Endothelial cell (in vitro differentiated cells): ENCODE measurements at regions not wholly inside any gene's neighbourhood (a gene's known extent, or its start where the extent isn't known, plus 50 kb on each side); places are given as distances from the start of the nearest gene placed in this dataset.

Experiments
- DNase-seq: peaks from one replicate; pipeline ENCODE4 v3.0.0; 2021; ENCODE audit warnings: low spot score
- H3K27ac Mint-ChIP-seq: one replicate; pipeline ENCODE4 v1.8.0; 2021; ENCODE audit warnings: mixed read lengths, inconsistent platforms; ENCODE audit not compliant: unreplicated experiment
- H3K27me3 Mint-ChIP-seq: one replicate; pipeline ENCODE4 v1.8.0; 2021; ENCODE audit warnings: mild to moderate bottlenecking, moderate library complexity, mixed read lengths, inconsistent platforms; ENCODE audit not compliant: unreplicated experiment
- H3K36me3 Mint-ChIP-seq: one replicate; pipeline ENCODE4 v1.8.0; 2021; ENCODE audit warnings: mild to moderate bottlenecking, low read depth, mixed read lengths, inconsistent platforms; ENCODE audit not compliant: unreplicated experiment
- H3K4me1 Mint-ChIP-seq: one replicate; pipeline ENCODE4 v1.8.0; 2021; ENCODE audit warnings: mild to moderate bottlenecking, mixed read lengths, inconsistent platforms; ENCODE audit not compliant: unreplicated experiment
- H3K4me3 Mint-ChIP-seq: one replicate; pipeline ENCODE4 v1.8.0; 2021; ENCODE audit warnings: mild to moderate bottlenecking, mixed read lengths, inconsistent platforms; ENCODE audit not compliant: unreplicated experiment
- H3K9me3 Mint-ChIP-seq: one replicate; pipeline ENCODE4 v1.8.0; 2021; ENCODE audit warnings: mixed read lengths, inconsistent platforms; ENCODE audit not compliant: unreplicated experiment
- CTCF ChIP-seq: fragments of 200-600 bp; sonication (generic); IDR thresholded peaks from one replicate; pipeline ENCODE4 v1.5.0; 2021; ENCODE audit warnings: antibody characterized with exemption; ENCODE audit not compliant: unreplicated experiment

GRCh38 chr6:19261642-19262041 lies 575.5 kb upstream of the ID4 start:
- Mint-ChIP-seq H3K4me3 (no peak overlapping the region), H3K27me3 (no peaks in the 10 kb centered on the region), H3K36me3 (no peaks in the 10 kb centered on the region), H3K9me3 (no peaks in the 10 kb centered on the region), H3K4me1 (no peaks in the 10 kb centered on the region), H3K27ac (no peak overlapping the region)
- DNase-seq, result no peak
- TF ChIP-seq CTCF, result no peak

GRCh38 chr6:19268117-19268516 lies 569.1 kb upstream of the ID4 start:
- Mint-ChIP-seq H3K36me3 (no peaks in the 10 kb centered on the region), H3K4me1 (no peaks in the 10 kb centered on the region), H3K27me3 (peaks cover under 1% of the 10 kb centered on the region), H3K4me3 (no peak overlapping the region), H3K27ac (no peak overlapping the region), H3K9me3 (no peaks in the 10 kb centered on the region)
- no peak for TF ChIP-seq CTCF
- no peak for DNase-seq

- no peaks in the 10 kb centered on the region for H3K4me1 Mint-ChIP-seq
- H3K27ac Mint-ChIP-seq, result no peak overlapping the region
- H3K27me3 Mint-ChIP-seq, result peaks cover 1% of the 10 kb centered on the region
- no peak for DNase-seq
- no peaks in the 10 kb centered on the region for H3K9me3 Mint-ChIP-seq
- no peaks in the 10 kb centered on the region for H3K36me3 Mint-ChIP-seq
- TF ChIP-seq CTCF, result no peak
- no peak overlapping the region for H3K4me3 Mint-ChIP-seq
Observed at GRCh38 chr6:19268718-19269117, 568.5 kb upstream of the ID4 start.

GRCh38 chr6:19269341-19269898 lies 567.8 kb upstream of the ID4 start:
- no peak overlapping the region for H3K4me3 Mint-ChIP-seq
- TF ChIP-seq CTCF, result no peak

GRCh38 chr6:19270616-19271015 lies 566.6 kb upstream of the ID4 start:
- Mint-ChIP-seq H3K4me1 (no peaks in the 10 kb centered on the region), H3K9me3 (no peaks in the 10 kb centered on the region), H3K27ac (no peak overlapping the region), H3K36me3 (no peaks in the 10 kb centered on the region), H3K4me3 (no peak overlapping the region), H3K27me3 (peaks cover 1% of the 10 kb centered on the region)
- no peak for TF ChIP-seq CTCF
- DNase-seq, result no peak

More at GRCh38 chr6:19269341-19269898, 567.8 kb upstream of the ID4 start:
- H3K4me1 Mint-ChIP-seq, result no peaks in the 10 kb centered on the region
- H3K9me3 Mint-ChIP-seq, result no peaks in the 10 kb centered on the region
- no peak for DNase-seq
- no peak overlapping the region for H3K27ac Mint-ChIP-seq
- H3K36me3 Mint-ChIP-seq, result no peaks in the 10 kb centered on the region
- H3K27me3 Mint-ChIP-seq, result peaks cover 1% of the 10 kb centered on the region
